ENCODE measurements at regions not wholly inside any gene's neighbourhood (a gene's known extent, or its start where the extent isn't known, plus 50 kb on each side); places are given as distances from the start of the nearest gene placed in this dataset.

GRCh38 chr4:31075969-31076368, 355.8 kb downstream of the PCDH7 start:
- Mint-ChIP-seq H3K27ac (no peak overlapping the region), H3K9me3 (peaks cover 13 to 32% of the 10 kb centered on the region in 2 donors), H3K36me3 (no peaks in the 10 kb centered on the region)
- no peak for DNase-seq (ENCODE audit: low spot score in 2 of 2)
- ATAC-seq, result no peak

- no peak for DNase-seq (ENCODE audit: low spot score in 2 of 2)
- peaks cover 8 to 24% of the 10 kb centered on the region in 2 donors for H3K9me3 Mint-ChIP-seq
- H3K27ac Mint-ChIP-seq, result no peak overlapping the region
- no peak for ATAC-seq
- H3K36me3 Mint-ChIP-seq, result no peaks in the 10 kb centered on the region
These were observed 358.5 kb downstream of the PCDH7 start for GRCh38 chr4:31078661-31079060.

GRCh38 chr4:31080887-31081286, 360.7 kb downstream of the PCDH7 start:
- ATAC-seq (no peak), DNase-seq (ENCODE audit: low spot score in 2 of 2) (no peak)
- Mint-ChIP-seq H3K27ac (no peak overlapping the region), H3K36me3 (no peaks in the 10 kb centered on the region), H3K9me3 (peaks cover 6 to 30% of the 10 kb centered on the region in 2 donors)

- H3K36me3 Mint-ChIP-seq, result no peaks in the 10 kb centered on the region
- no peak for ATAC-seq
- no peak overlapping the region for H3K27ac Mint-ChIP-seq
- H3K9me3 Mint-ChIP-seq, result peaks cover 6 to 30% of the 10 kb centered on the region in 2 donors
- no peak for DNase-seq (ENCODE audit: low spot score in 2 of 2)
These were observed 361.2 kb downstream of the PCDH7 start for GRCh38 chr4:31081366-31081765.

GRCh38 chr4:31083456-31083855, 363.3 kb downstream of the PCDH7 start:
- Mint-ChIP-seq H3K36me3 (no peaks in the 10 kb centered on the region), H3K9me3 (peaks cover 9 to 19% of the 10 kb centered on the region in 2 donors), H3K27ac (no peak overlapping the region)
- DNase-seq (ENCODE audit: low spot score in 2 of 2), result no peak
- no peak for ATAC-seq

GRCh38 chr4:31084806-31085416, 364.7 kb downstream of the PCDH7 start:
- H3K36me3 Mint-ChIP-seq, result no peaks in the 10 kb centered on the region
- peaks cover 10% of the 10 kb centered on the region in 2 donors for H3K9me3 Mint-ChIP-seq
- DNase-seq (ENCODE audit: low spot score in 2 of 2), result no peak

GRCh38 chr4:31085689-31086088, 365.5 kb downstream of the PCDH7 start:
- Mint-ChIP-seq H3K36me3 (no peaks in the 10 kb centered on the region), H3K27ac (no peak overlapping the region), H3K9me3 (peaks cover 10% of the 10 kb centered on the region in 2 donors)
- DNase-seq (ENCODE audit: low spot score in 2 of 2), result no peak
- no peak for ATAC-seq

More at GRCh38 chr4:31084806-31085416, 364.7 kb downstream of the PCDH7 start:
- H3K27ac Mint-ChIP-seq, result no peak overlapping the region
- ATAC-seq, result no peak

GRCh38 chr4:31086756-31087330, 366.7 kb downstream of the PCDH7 start:
- no peak for DNase-seq (ENCODE audit: low spot score in 2 of 2)
- Mint-ChIP-seq H3K9me3 (peaks cover 10% of the 10 kb centered on the region in 2 donors), H3K27ac (no peak overlapping the region), H3K36me3 (no peaks in the 10 kb centered on the region)
- ATAC-seq, result no peak

- peaks cover 15% of the 10 kb centered on the region in 2 donors for H3K9me3 Mint-ChIP-seq
- H3K36me3 Mint-ChIP-seq, result no peaks in the 10 kb centered on the region
- DNase-seq (ENCODE audit: low spot score in 2 of 2), result no peak
- no peak overlapping the region for H3K27ac Mint-ChIP-seq
- ATAC-seq, result no peak
These were observed 368.5 kb downstream of the PCDH7 start for GRCh38 chr4:31088600-31089230.

- Mint-ChIP-seq H3K27ac (no peak overlapping the region), H3K36me3 (no peaks in the 10 kb centered on the region), H3K9me3 (peaks cover 8 to 16% of the 10 kb centered on the region in 2 donors)
- no peak for ATAC-seq
- DNase-seq (ENCODE audit: low spot score in 2 of 2), result no peak
These were observed 369.6 kb downstream of the PCDH7 start for GRCh38 chr4:31089815-31090214.

- ATAC-seq (no peak), DNase-seq (ENCODE audit: low spot score in 2 of 2) (no peak)
- Mint-ChIP-seq H3K9me3 (peaks cover 5 to 18% of the 10 kb centered on the region in 2 donors), H3K36me3 (no peaks in the 10 kb centered on the region), H3K27ac (no peak overlapping the region)
These were observed 374.3 kb downstream of the PCDH7 start for GRCh38 chr4:31094474-31094873.

- ATAC-seq (no peak), DNase-seq (ENCODE audit: low spot score in 2 of 2) (no peak)
- no peak overlapping the region for H3K27ac Mint-ChIP-seq
- peaks cover 0 to 9% of the 10 kb centered on the region in 2 donors for H3K9me3 Mint-ChIP-seq
- no peaks in the 10 kb centered on the region for H3K36me3 Mint-ChIP-seq
These were observed 377.8 kb downstream of the PCDH7 start for GRCh38 chr4:31097999-31098398.

- DNase-seq (ENCODE audit: low spot score in 2 of 2) (no peak), ATAC-seq (no peak)
- H3K9me3 Mint-ChIP-seq, result peaks cover 6 to 16% of the 10 kb centered on the region in 2 donors
- H3K36me3 Mint-ChIP-seq, result no peaks in the 10 kb centered on the region
- H3K27ac Mint-ChIP-seq, result no peak overlapping the region
These were observed 380.4 kb downstream of the PCDH7 start for GRCh38 chr4:31100536-31100935.

GRCh38 chr4:31104043-31104442, 383.9 kb downstream of the PCDH7 start:
- peaks cover 6 to 12% of the 10 kb centered on the region in 2 donors for H3K9me3 Mint-ChIP-seq
- no peak overlapping the region for H3K27ac Mint-ChIP-seq

GRCh38 chr4:31104577-31104976, 384.4 kb downstream of the PCDH7 start:
- no peak overlapping the region for H3K27ac Mint-ChIP-seq
- peaks cover 6 to 12% of the 10 kb centered on the region in 2 donors for H3K9me3 Mint-ChIP-seq
- DNase-seq (ENCODE audit: low spot score in 2 of 2) (no peak), ATAC-seq (no peak)
- H3K36me3 Mint-ChIP-seq, result no peaks in the 10 kb centered on the region

More at GRCh38 chr4:31104043-31104442, 383.9 kb downstream of the PCDH7 start:
- no peak for ATAC-seq
- DNase-seq (ENCODE audit: low spot score in 2 of 2), result no peak
- no peaks in the 10 kb centered on the region for H3K36me3 Mint-ChIP-seq

- Mint-ChIP-seq H3K27ac (no peak overlapping the region), H3K9me3 (peaks cover 6 to 12% of the 10 kb centered on the region in 2 donors), H3K36me3 (no peaks in the 10 kb centered on the region)
- no peak for ATAC-seq
- no peak for DNase-seq (ENCODE audit: low spot score in 2 of 2)
These were observed 386.2 kb downstream of the PCDH7 start for GRCh38 chr4:31106419-31106818.

- no peak overlapping the region for H3K27ac Mint-ChIP-seq
- DNase-seq (ENCODE audit: low spot score in 2 of 2) (no peak), ATAC-seq (no peak)
- no peaks in the 10 kb centered on the region for H3K36me3 Mint-ChIP-seq
- H3K9me3 Mint-ChIP-seq, result peaks cover 6 to 12% of the 10 kb centered on the region in 2 donors
These were observed 387.2 kb downstream of the PCDH7 start for GRCh38 chr4:31107362-31107761.

- DNase-seq (ENCODE audit: low spot score in 2 of 2) (no peak), ATAC-seq (no peak)
- Mint-ChIP-seq H3K9me3 (peaks cover 1 to 7% of the 10 kb centered on the region in 2 donors), H3K36me3 (no peaks in the 10 kb centered on the region), H3K27ac (no peak overlapping the region)
These were observed 388.6 kb downstream of the PCDH7 start for GRCh38 chr4:31108762-31109161.

Measured in activated naive CD4-positive, alpha-beta T cell treated with anti-CD3 and anti-CD28 coated beads, Interleukin-2, amount 50 U/mL, for 72 hours (primary cell).